H1 (cell line): ENCODE measurements at regions not wholly inside any gene's neighbourhood (a gene's known extent, or its start where the extent isn't known, plus 50 kb on each side); places are given as distances from the start of the nearest gene placed in this dataset.

Source experiments
- CTCF ChIA-PET: fragments of 300-600 bp; sonication (Branson Sonifier 250); formaldehyde crosslinking; loops from one replicate; lab custom pipeline; 2021; ENCODE audit not compliant: partially characterized antibody; lab: Charles Lee
- POLR2A ChIA-PET: fragments of 300-600 bp; sonication (Branson Sonifier 250); formaldehyde crosslinking; loops from one replicate; lab custom pipeline; 2021; ENCODE audit warnings: inconsistent platforms; ENCODE audit not compliant: partially characterized antibody; lab: Charles Lee
- DNase-seq, 2 experiments: peaks; one replicate each; pipeline versions ENCODE4 v3.0.0 to v3.0.0-alpha.2; 2010 to 2022; ENCODE audit warnings: low spot score in 2 of 2, low read depth in 1 of 2, mixed read lengths in 1 of 2
- FAIRE-seq: peaks from 2 replicates; lab custom pipeline; 2011; peaks lifted over from hg19 to GRCh38; lab: Jason Lieb, UNC
- H2AFZ ChIP-seq: 2 replicates; pipeline ENCODE4 v1.8.1; 2012; ENCODE audit warnings: low read length, inconsistent platforms
- H2AK5ac ChIP-seq: 2 replicates; pipeline ENCODE4 v1.6.1; 2013; ENCODE audit warnings: low read depth, low read length
- H2BK120ac ChIP-seq: replicated peaks from 2 replicates; pipeline ENCODE3; 2013; ENCODE audit warnings: low read depth, low read length, inconsistent platforms
- H2BK12ac ChIP-seq: 2 replicates; pipeline ENCODE4 v1.6.1; 2013; ENCODE audit warnings: low read depth, low read length
- H2BK15ac ChIP-seq: 2 replicates; pipeline ENCODE4 v1.6.1; 2013; ENCODE audit warnings: low read length
- H2BK20ac ChIP-seq: 2 replicates; pipeline ENCODE4 v1.6.1; 2013; ENCODE audit warnings: low read length
- H2BK5ac ChIP-seq: 2 replicates; pipeline ENCODE4 v1.6.1; 2013; ENCODE audit warnings: low read depth, low read length
- H3K14ac ChIP-seq: 2 replicates; pipeline ENCODE4 v1.6.1; 2013; ENCODE audit warnings: inconsistent platforms; ENCODE audit not compliant: insufficient read length
- H3K18ac ChIP-seq: 2 replicates; pipeline ENCODE4 v1.6.1; 2013; ENCODE audit warnings: low read length; ENCODE audit errors: extremely low read depth
- H3K23ac ChIP-seq: 2 replicates; pipeline ENCODE4 v1.6.1; 2013; ENCODE audit warnings: inconsistent platforms; ENCODE audit not compliant: insufficient read length
- H3K23me2 ChIP-seq: 2 replicates; pipeline ENCODE4 v1.6.1; 2013; ENCODE audit warnings: low read depth, low read length
- H3K27ac ChIP-seq: 2 replicates; pipeline ENCODE4 v1.6.1; 2011; ENCODE audit warnings: low read depth, low read length, inconsistent platforms
- H3K27me3 ChIP-seq, 4 experiments: replicated peaks in 1 of 4; 1 replicate in 1 of 4; 2 replicates in 3 of 4; pipeline versions ENCODE4 v1.6.1 to v1.8.1; 2011 to 2013; ENCODE audit warnings: low read length in 3 of 4, mild to moderate bottlenecking in 3 of 4, inconsistent platforms in 2 of 4, mixed read lengths in 2 of 4, moderate library complexity in 1 of 4; ENCODE audit not compliant: control insufficient read depth in 3 of 4, insufficient read depth in 3 of 4; ENCODE audit errors: extremely low read depth in 1 of 4
- H3K36me3 ChIP-seq, 4 experiments: 2 replicates each; pipeline versions ENCODE4 v1.6.1 to v1.8.1; 2011 to 2013; ENCODE audit warnings: mild to moderate bottlenecking in 4 of 4, low read length in 3 of 4, moderate library complexity in 2 of 4, control low read depth in 1 of 4, inconsistent platforms in 1 of 4; ENCODE audit not compliant: insufficient read depth in 4 of 4, control insufficient read depth in 2 of 4
- H3K4ac ChIP-seq: replicated peaks from 2 replicates; pipeline ENCODE3; 2013; ENCODE audit warnings: low read length, low read depth, mixed read lengths, inconsistent platforms; ENCODE audit not compliant: insufficient read length
- H3K4me1 ChIP-seq, 4 experiments: replicated peaks in 1 of 4; 1 replicate in 1 of 4; 2 replicates in 3 of 4; pipeline versions ENCODE4 v1.6.1 to v1.8.1; 2011 to 2013; ENCODE audit warnings: low read length in 3 of 4, inconsistent platforms in 2 of 4, mixed read lengths in 1 of 4; ENCODE audit not compliant: insufficient read depth in 4 of 4, control insufficient read depth in 3 of 4
- H3K4me2 ChIP-seq, 2 experiments: 2 replicates each; pipeline versions ENCODE4 v1.6.1 to v1.8.1; 2011 to 2013; ENCODE audit warnings: low read depth in 2 of 2, low read length in 2 of 2, control low read depth in 1 of 2, inconsistent platforms in 1 of 2, mild to moderate bottlenecking in 1 of 2; ENCODE audit not compliant: insufficient read depth in 1 of 2
- H3K4me3 ChIP-seq, 4 experiments: fragments of 200-600, 300-600 bp in 1 of 4; sonication (generic), shearing (Covaris generic), sonication (Bioruptor Twin) in 1 of 4; 2 replicates each; pipeline versions ENCODE4 v1.5.1 to v1.8.1; 2011 to 2016; ENCODE audit warnings: low read length in 4 of 4, low read depth in 3 of 4, control low read depth in 2 of 4, inconsistent platforms in 2 of 4, mild to moderate bottlenecking in 2 of 4, mixed read lengths in 1 of 4, moderate library complexity in 1 of 4; ENCODE audit not compliant: insufficient read depth in 2 of 4; ENCODE audit errors: extremely low read depth in 1 of 4
- H3K56ac ChIP-seq: replicated peaks from 2 replicates; pipeline ENCODE3; 2013; ENCODE audit warnings: low read depth, mild to moderate bottlenecking, mixed read lengths, low read length, inconsistent platforms; ENCODE audit not compliant: insufficient read length
- H3K79me1 ChIP-seq: 2 replicates; pipeline ENCODE4 v1.6.1; 2013; ENCODE audit warnings: low read depth, low read length, control low read depth
- H3K79me2 ChIP-seq, 2 experiments: 2 replicates each; pipeline versions ENCODE4 v1.6.1 to v1.8.1; 2012 to 2013; ENCODE audit warnings: low read length in 2 of 2, mild to moderate bottlenecking in 2 of 2, inconsistent platforms in 1 of 2; ENCODE audit not compliant: insufficient read depth in 2 of 2, control insufficient read depth in 1 of 2
- H3K9ac ChIP-seq, 4 experiments: replicated peaks in 1 of 4; 1 replicate in 1 of 4; 2 replicates in 3 of 4; pipeline versions ENCODE4 v1.6.1 to v1.8.1; 2011 to 2013; ENCODE audit warnings: low read depth in 3 of 4, low read length in 3 of 4, control low read depth in 2 of 4, mild to moderate bottlenecking in 2 of 4, moderate library complexity in 2 of 4, inconsistent platforms in 1 of 4; ENCODE audit errors: extremely low read depth in 1 of 4
- H3K9me3 ChIP-seq, 2 experiments: 2 replicates each; pipeline versions ENCODE4 v1.6.1 to v1.8.1; 2012 to 2013; ENCODE audit warnings: mild to moderate bottlenecking in 2 of 2, moderate library complexity in 2 of 2, control low read depth in 1 of 2, inconsistent platforms in 1 of 2, low read depth in 1 of 2, low read length in 1 of 2, mixed read lengths in 1 of 2; ENCODE audit not compliant: insufficient read depth in 2 of 2
- H4K20me1 ChIP-seq, 2 experiments: replicated peaks in 1 of 2; 2 replicates each; pipeline versions ENCODE3 to v1.8.1; 2011 to 2013; ENCODE audit warnings: inconsistent platforms in 2 of 2, low read length in 2 of 2, mild to moderate bottlenecking in 1 of 2; ENCODE audit not compliant: insufficient read depth in 2 of 2, control insufficient read depth in 1 of 2
- H4K5ac ChIP-seq: 2 replicates; pipeline ENCODE4 v1.6.1; 2013; ENCODE audit warnings: low read length, low read depth, mixed read lengths, inconsistent platforms; ENCODE audit not compliant: insufficient read length
- H4K8ac ChIP-seq: 2 replicates; pipeline ENCODE4 v1.8.0; 2013; ENCODE audit warnings: mild to moderate bottlenecking, moderate library complexity, low read length, inconsistent platforms; ENCODE audit not compliant: insufficient read depth; ENCODE audit errors: extremely low read depth
- H4K91ac ChIP-seq: replicated peaks from 2 replicates; pipeline ENCODE3; 2013; ENCODE audit warnings: low read length, mixed read lengths, inconsistent platforms; ENCODE audit not compliant: insufficient read length
- CHD2 ChIP-seq: IDR thresholded peaks from 2 replicates; pipeline ENCODE4 v1.6.1; 2012; ENCODE audit warnings: low read length, improper control_type of control experiment
- SRF ChIP-seq: IDR thresholded peaks from 2 replicates; pipeline ENCODE4 v1.6.1; 2011; ENCODE audit warnings: mild to moderate bottlenecking, low read depth, low read length, moderate library complexity
- WGBS, 2 experiments: shearing (Covaris generic) in 1 of 2; methylation state at CpG; one replicate each; pipeline versions ENCODE4 v1.1.6 to v1.1.7; 2013 to 2015; ENCODE audit warnings: low lambda C conversion rate in 2 of 2, mixed read lengths in 2 of 2, inconsistent platforms in 1 of 2, low coverage in 1 of 2, missing lambda C conversion rate in 1 of 2; ENCODE audit not compliant: insufficient replicate concordance in 2 of 2, insufficient coverage in 1 of 2, insufficient read length in 1 of 2; ENCODE audit errors: extremely low coverage in 1 of 2, missing lambda C conversion rate in 1 of 2; 5-methylcytosine and 5-hydroxymethylcytosine counted together

GRCh38 chr10:70997236-70997635, 108.9 kb upstream of the PCBD1 start:
- Histone ChIP-seq H3K56ac (no peak overlapping the region), H3K4me2 (no peak overlapping the region), H3K27ac (no peak overlapping the region), H3K18ac (no peak overlapping the region), H4K91ac (no peak overlapping the region), H2BK15ac (no peak overlapping the region), H4K8ac (no peak overlapping the region), H2AFZ (no peak overlapping the region), H3K4me1 (no peaks in the 10 kb centered on the region; a peak in 1 of 7 replicates), H3K23me2 (no peaks in the 10 kb centered on the region), H2BK20ac (no peak overlapping the region), H4K5ac (no peak overlapping the region), H3K79me1 (no peaks in the 10 kb centered on the region), H3K79me2 (no peaks in the 10 kb centered on the region), H2BK12ac (no peak overlapping the region), H3K4me3 (no peak overlapping the region), H2BK5ac (no peak overlapping the region), H3K27me3 (0 out of 7 replicates have a peak, but pooled peaks cover 0 to 3% (median 0%) of the 10 kb centered on the region in 4 experiments), H2BK120ac (no peak overlapping the region), H4K20me1 (no peaks in the 10 kb centered on the region)
- WGBS, 2 experiments = 85% methylated on average over 1 of the region's 3 CpGs; no CpG with 5 or more reads in 1 of the 2 experiments
- FAIRE-seq = no peak
- no peak for TF ChIP-seq SRF
- TF ChIP-seq CHD2 = no peak
- TF ChIP-seq, all 59 proteins: peak for 0
- Histone ChIP-seq H3K9me3 (no peaks in the 10 kb centered on the region), H3K4ac (no peak overlapping the region), H3K36me3 (no peaks in the 10 kb centered on the region), H2AK5ac (no peak overlapping the region), H3K14ac (no peak overlapping the region), H3K9ac (no peak overlapping the region), H3K23ac (no peak overlapping the region)
- no peak for DNase-seq
- CTCF ChIA-PET = interaction anchor here (0.8 to 1.4 kb wide), 7 partner anchors 10 to 211 kb away, joined by 3 to 6 read pairs (median 4); no protein-coding TSS in a partner anchor
- POLR2A ChIA-PET = no interaction called here
